Smooth muscle cell (in vitro differentiated cells): ENCODE measurements at regions not wholly inside any gene's neighbourhood (a gene's known extent, or its start where the extent isn't known, plus 50 kb on each side); places are given as distances from the start of the nearest gene placed in this dataset.

Experiments used
- DNase-seq: peaks from one replicate; lab custom pipeline; 2025; ENCODE audit not compliant: unreplicated experiment; lab: John Stamatoyannopoulos, UW
- H2AFZ ChIP-seq: fragments of 200-600 bp; sonication (generic); 2 replicates; pipeline ENCODE4 v1.6.0; 2016; ENCODE audit warnings: antibody characterized with exemption, low read depth, mild to moderate bottlenecking
- H3F3A ChIP-seq: fragments of 200-600 bp; sonication (generic); 2 replicates; pipeline ENCODE4 v1.6.0; 2017; ENCODE audit warnings: antibody characterized with exemption, low read depth
- H3K27ac ChIP-seq: fragments of 200-600 bp; sonication (generic); 2 replicates; pipeline ENCODE4 v1.5.1; 2016; ENCODE audit warnings: low read depth, mild to moderate bottlenecking
- H3K27me3 ChIP-seq: fragments of 200-600 bp; sonication (generic); 2 replicates; pipeline ENCODE4 v1.6.1; 2016; ENCODE audit warnings: low read depth, mild to moderate bottlenecking
- H3K36me3 ChIP-seq: fragments of 200-600 bp; sonication (generic); 2 replicates; pipeline ENCODE4 v1.5.1; 2016; ENCODE audit warnings: low read depth
- H3K4me1 ChIP-seq: fragments of 200-600 bp; sonication (generic); 2 replicates; pipeline ENCODE4 v1.5.1; 2016; ENCODE audit warnings: low read depth
- H3K4me2 ChIP-seq: fragments of 200-600 bp; sonication (generic); 2 replicates; pipeline ENCODE4 v1.6.0; 2016; ENCODE audit warnings: mild to moderate bottlenecking
- H3K4me3 ChIP-seq: fragments of 200-600 bp; sonication (generic); 2 replicates; pipeline ENCODE4 v1.5.1; 2016; ENCODE audit warnings: mild to moderate bottlenecking
- H3K79me2 ChIP-seq: fragments of 200-600 bp; sonication (generic); 2 replicates; pipeline ENCODE4 v1.6.0; 2016; ENCODE audit warnings: low read depth, mild to moderate bottlenecking
- H3K9ac ChIP-seq: fragments of 200-600 bp; sonication (generic); 2 replicates; pipeline ENCODE4 v1.6.0; 2016; ENCODE audit warnings: low read depth
- H3K9me3 ChIP-seq: fragments of 200-600 bp; sonication (generic); replicated peaks from 2 replicates; pipeline ENCODE4 v1.5.1; 2016; ENCODE audit warnings: low read depth
- H4K20me1 ChIP-seq: fragments of 200-600 bp; sonication (generic); 2 replicates; pipeline ENCODE4 v1.6.0; 2016; ENCODE audit warnings: low read depth
- WGBS: methylation state at CpG from one replicate; pipeline ENCODE4 v1.1.7; 2016; ENCODE audit warnings: low lambda C conversion rate; 5-methylcytosine and 5-hydroxymethylcytosine counted together
- TF ChIP-seq, protein P1 (sequence below): fragments of 200-600 bp; sonication (generic); IDR thresholded peaks from 2 replicates; pipeline ENCODE4 v1.5.1; 2017; ENCODE audit warnings: borderline replicate concordance, mild to moderate bottlenecking, antibody characterized with exemption; ENCODE audit not compliant: insufficient read depth, poor library complexity, severe bottlenecking

GRCh38 chr2:172162225-172162733 is 59.6 kb upstream of the DLX2 start:
- H3K4me2 ChIP-seq = no peak overlapping the region
- no peak overlapping the region for H2AFZ ChIP-seq
- TF ChIP-seq, protein P1, sequence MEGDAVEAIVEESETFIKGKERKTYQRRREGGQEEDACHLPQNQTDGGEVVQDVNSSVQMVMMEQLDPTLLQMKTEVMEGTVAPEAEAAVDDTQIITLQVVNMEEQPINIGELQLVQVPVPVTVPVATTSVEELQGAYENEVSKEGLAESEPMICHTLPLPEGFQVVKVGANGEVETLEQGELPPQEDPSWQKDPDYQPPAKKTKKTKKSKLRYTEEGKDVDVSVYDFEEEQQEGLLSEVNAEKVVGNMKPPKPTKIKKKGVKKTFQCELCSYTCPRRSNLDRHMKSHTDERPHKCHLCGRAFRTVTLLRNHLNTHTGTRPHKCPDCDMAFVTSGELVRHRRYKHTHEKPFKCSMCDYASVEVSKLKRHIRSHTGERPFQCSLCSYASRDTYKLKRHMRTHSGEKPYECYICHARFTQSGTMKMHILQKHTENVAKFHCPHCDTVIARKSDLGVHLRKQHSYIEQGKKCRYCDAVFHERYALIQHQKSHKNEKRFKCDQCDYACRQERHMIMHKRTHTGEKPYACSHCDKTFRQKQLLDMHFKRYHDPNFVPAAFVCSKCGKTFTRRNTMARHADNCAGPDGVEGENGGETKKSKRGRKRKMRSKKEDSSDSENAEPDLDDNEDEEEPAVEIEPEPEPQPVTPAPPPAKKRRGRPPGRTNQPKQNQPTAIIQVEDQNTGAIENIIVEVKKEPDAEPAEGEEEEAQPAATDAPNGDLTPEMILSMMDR = no peak
- H3K27me3 ChIP-seq = peaks cover 4% of the 10 kb centered on the region
- H4K20me1 ChIP-seq = no peaks in the 10 kb centered on the region
- no peak overlapping the region for H3K4me3 ChIP-seq
- 80% methylated on average over 7 of the region's 7 CpGs for WGBS
- no peak overlapping the region for H3K27ac ChIP-seq
- no peaks in the 10 kb centered on the region for H3K9me3 ChIP-seq
- H3K36me3 ChIP-seq = no peaks in the 10 kb centered on the region
- H3K79me2 ChIP-seq = no peaks in the 10 kb centered on the region
- no peak overlapping the region for H3K9ac ChIP-seq
- no peaks in the 10 kb centered on the region for H3K4me1 ChIP-seq
- H3F3A ChIP-seq = no peaks in the 10 kb centered on the region
- DNase-seq = no peak

GRCh38 chr2:172162739-172163336 is 60.1 kb upstream of the DLX2 start:
- Histone ChIP-seq H3K36me3 (no peaks in the 10 kb centered on the region), H3K9ac (no peak overlapping the region), H2AFZ (no peak overlapping the region), H3K4me3 (no peak overlapping the region), H3K27ac (no peak overlapping the region), H3K4me1 (no peaks in the 10 kb centered on the region), H3F3A (no peaks in the 10 kb centered on the region), H4K20me1 (no peaks in the 10 kb centered on the region), H3K4me2 (no peak overlapping the region), H3K79me2 (no peaks in the 10 kb centered on the region), H3K27me3 (peaks cover 2% of the 10 kb centered on the region), H3K9me3 (no peaks in the 10 kb centered on the region)
- WGBS = 89% methylated on average over 7 of the region's 9 CpGs
- no peak for DNase-seq
- TF ChIP-seq, protein P1 = no peak

DNA sequence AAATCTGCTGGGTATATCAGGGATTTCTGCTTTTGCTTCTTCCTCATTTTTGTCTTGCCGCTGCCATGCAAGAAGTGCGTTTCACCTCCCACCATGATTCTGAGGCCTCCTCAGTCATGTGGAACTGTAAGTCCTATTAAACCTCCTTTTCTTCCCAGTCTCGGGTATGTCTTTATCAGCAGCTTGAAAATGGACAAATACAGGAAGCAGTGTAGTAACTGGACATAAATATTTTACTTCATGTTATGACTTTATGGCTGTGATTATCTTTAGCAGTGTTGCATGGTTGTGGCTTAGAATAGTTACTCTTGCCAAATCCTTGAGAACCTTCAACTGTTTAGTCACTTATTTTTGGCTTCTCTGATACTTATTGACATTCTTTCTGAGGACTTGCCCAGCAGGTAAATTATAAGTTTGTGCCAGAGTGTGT is 66.2 kb upstream of the DLX2 start:
- no peaks in the 10 kb centered on the region for H4K20me1 ChIP-seq
- 71% methylated on average over 3 of the region's 3 CpGs for whole genome bisulfite sequencing
- no peak overlapping the region for H3K4me2 ChIP-seq
- no peak for DNase-seq
- H3K4me3 ChIP-seq = no peak overlapping the region
- peaks cover 4% of the 10 kb centered on the region for H3K4me1 ChIP-seq
- no peaks in the 10 kb centered on the region for H3K36me3 ChIP-seq
- no peak overlapping the region for H3K27ac ChIP-seq
- no peak overlapping the region for H2AFZ ChIP-seq
- H3K79me2 ChIP-seq = no peaks in the 10 kb centered on the region
- TF ChIP-seq, protein P1 = no peak
- no peaks in the 10 kb centered on the region for H3F3A ChIP-seq
- H3K9me3 ChIP-seq = no peaks in the 10 kb centered on the region
- no peak overlapping the region for H3K9ac ChIP-seq
- H3K27me3 ChIP-seq = peaks cover 9% of the 10 kb centered on the region

DNA sequence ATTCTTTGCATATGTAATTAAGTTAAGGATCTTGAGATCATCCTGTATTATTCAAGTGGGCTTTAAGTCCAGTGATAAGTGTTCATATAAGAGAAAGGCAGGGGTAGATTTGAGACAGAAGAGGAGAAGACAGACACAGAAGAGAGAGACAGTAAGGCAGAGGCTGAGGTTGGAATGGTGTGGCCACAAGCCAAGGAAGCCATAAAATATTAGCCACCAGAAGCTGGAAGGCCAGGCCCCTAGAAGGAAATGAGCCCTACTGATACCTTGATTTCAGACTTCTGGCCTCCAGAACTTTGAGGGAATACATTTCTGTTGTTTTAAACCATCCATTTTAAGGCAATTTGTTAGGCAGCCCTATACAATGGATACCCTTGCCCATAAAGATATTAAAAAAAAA is 66.9 kb upstream of the DLX2 start:
- TF ChIP-seq, protein P1 = no peak
- Histone ChIP-seq H3K4me2 (no peak overlapping the region), H3K4me3 (no peak overlapping the region), H3K4me1 (peaks cover 4% of the 10 kb centered on the region), H2AFZ (no peak overlapping the region), H3K9ac (no peak overlapping the region), H3F3A (no peaks in the 10 kb centered on the region), H3K9me3 (no peaks in the 10 kb centered on the region), H3K36me3 (no peaks in the 10 kb centered on the region), H3K27me3 (peaks cover 9% of the 10 kb centered on the region), H3K27ac (no peak overlapping the region), H3K79me2 (no peaks in the 10 kb centered on the region), H4K20me1 (no peaks in the 10 kb centered on the region)
- no peak for DNase-seq
